ENCODE measurements at regions not wholly inside any gene's neighbourhood (a gene's known extent, or its start where the extent isn't known, plus 50 kb on each side); places are given as distances from the start of the nearest gene placed in this dataset.

DNA sequence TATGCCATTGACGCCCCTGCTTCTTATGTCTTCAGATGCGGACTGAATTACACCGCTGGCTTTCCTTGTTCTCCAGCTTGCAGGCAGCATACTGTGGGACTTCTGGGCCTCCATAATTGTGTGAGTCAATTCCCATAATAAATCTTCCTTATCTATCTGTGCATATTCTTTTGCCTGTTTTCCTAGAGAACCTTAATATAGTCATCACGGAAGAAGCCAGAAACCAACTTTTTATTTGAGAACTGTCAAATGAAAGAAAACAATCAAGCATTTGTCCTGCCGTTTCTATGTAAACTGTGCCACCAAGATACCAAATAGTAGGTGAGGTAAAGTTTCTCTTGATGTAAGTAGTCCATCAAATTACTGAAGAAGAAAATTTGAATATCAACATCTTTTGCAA, 51.8 kb upstream of the B3GALNT1 start:
- in situ Hi-C loops (cut with HindIII; ENCODE audit: low pct_unique_long_range_greater_than_20kb, low sequenced_read_pairs), result no loop called here
- DNase-seq (ENCODE audit: low read depth), result no peak

GRCh38 chr3:161161603-161162002, 56.5 kb upstream of the B3GALNT1 start:
- in situ Hi-C loops (cut with HindIII; ENCODE audit: low pct_unique_long_range_greater_than_20kb, low sequenced_read_pairs), result no loop called here
- no peak for DNase-seq (ENCODE audit: low read depth)

DNA sequence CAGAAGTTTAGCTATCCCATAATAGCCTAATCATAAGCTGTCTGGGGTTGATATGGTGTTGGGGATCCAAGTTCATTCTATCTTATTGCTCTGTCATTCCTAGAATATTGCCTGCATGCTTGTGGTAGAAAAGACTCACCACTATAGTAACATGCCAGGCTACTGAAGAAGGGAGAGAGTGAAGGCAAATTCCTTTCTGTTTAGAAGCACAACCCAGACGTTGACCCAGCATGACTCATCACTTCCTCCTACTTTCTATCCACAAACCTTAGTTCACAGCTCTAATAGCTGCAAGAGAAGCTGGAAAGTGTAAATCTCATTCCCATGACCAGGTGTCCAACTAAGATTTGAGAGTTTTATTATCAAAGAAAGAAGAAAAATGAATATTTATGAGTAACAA, 57.8 kb upstream of the NMD3 start:
- peak; percentile 83 for DNase-seq (ENCODE audit: low read depth)
- in situ Hi-C loops (cut with HindIII; ENCODE audit: low pct_unique_long_range_greater_than_20kb, low sequenced_read_pairs), result no loop called here

DNA sequence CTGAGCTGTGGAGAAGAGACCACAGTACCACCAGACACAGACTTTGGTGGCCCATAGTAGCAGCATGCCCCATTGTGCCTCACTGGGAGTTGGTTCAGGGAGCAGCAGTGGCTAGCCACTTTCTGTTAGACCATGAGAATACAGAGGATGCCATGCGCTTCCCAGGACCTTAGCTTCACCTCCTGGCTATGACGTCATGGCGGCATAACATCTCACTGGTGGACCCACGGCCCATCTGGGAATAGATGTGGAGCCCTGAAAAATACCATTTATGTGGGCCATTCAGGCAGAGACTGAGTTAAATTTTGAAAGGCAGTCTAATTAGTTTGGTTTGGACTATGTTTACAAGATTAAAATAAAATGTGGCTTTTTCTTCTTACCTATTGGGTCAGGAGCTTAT, 55.1 kb upstream of the NMD3 start:
- no peak for DNase-seq (ENCODE audit: low read depth)
- in situ Hi-C loops (cut with HindIII; ENCODE audit: low pct_unique_long_range_greater_than_20kb, low sequenced_read_pairs), result no loop called here

DNA sequence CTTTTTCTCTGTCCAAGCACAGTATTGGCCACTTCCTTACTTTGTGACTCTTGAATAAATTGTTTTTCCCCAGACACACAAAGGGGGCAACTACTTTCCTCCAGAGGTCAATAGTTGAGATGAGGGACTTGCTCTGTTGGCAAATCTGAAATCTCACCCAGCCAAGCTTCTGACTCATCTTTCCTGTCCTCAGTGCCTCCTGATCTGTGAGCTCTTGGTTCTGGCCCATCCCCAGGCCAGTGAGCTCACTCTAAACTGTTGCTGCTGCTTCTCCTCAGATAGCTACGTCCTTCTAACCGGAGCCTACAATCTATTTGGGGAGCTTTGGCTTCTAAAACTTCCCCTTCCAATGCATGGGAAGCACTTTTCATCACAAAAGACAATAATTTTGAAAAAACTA, 50.0 kb upstream of the NMD3 start:
- in situ Hi-C loops (cut with HindIII; ENCODE audit: low pct_unique_long_range_greater_than_20kb, low sequenced_read_pairs), result no loop called here
- no peak for DNase-seq (ENCODE audit: low read depth)

Measured in Caki2 (cell line).